ENCODE measurements at regions not wholly inside any gene's neighbourhood (a gene's known extent, or its start where the extent isn't known, plus 50 kb on each side); places are given as distances from the start of the nearest gene placed in this dataset.

DNA sequence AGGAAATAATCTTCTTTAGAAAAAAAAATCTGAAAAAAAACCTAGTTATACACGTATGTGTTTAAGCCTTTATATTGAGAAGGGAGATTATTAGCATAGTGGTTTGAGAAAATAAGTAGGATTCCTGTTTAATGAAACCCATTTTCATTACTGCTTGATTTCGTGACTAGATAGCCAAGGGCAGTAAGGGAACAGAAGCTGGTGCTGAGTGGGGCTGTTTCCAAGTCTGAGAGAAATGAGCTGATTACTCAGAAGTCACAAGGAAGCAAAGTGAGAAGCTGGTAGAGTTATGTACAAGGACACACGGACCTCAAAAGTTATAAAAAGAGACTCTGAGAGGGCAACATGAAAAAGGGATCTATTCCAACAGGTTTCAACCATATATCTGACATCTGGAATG lies 256.5 kb downstream of the TTLL7 start:
- DNase-seq (ENCODE audit: low read depth), result no peak
- H3K4me3 ChIP-seq (ENCODE audit: low read depth, low read length), result no peak overlapping the region
- TF ChIP-seq MYC (IDR thresholded peaks at IDR 0.05; ENCODE audit: low read depth, low read length) (no peak), POLR2A (IDR thresholded peaks at IDR 0.05; ENCODE audit: extremely low read depth, insufficient read length) (no peak)
- TF ChIP-seq, protein P1, sequence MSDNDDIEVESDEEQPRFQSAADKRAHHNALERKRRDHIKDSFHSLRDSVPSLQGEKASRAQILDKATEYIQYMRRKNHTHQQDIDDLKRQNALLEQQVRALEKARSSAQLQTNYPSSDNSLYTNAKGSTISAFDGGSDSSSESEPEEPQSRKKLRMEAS (IDR thresholded peaks at IDR 0.05; ENCODE audit: low read depth, low read length), result no peak
- TF ChIP-seq, protein P2, sequence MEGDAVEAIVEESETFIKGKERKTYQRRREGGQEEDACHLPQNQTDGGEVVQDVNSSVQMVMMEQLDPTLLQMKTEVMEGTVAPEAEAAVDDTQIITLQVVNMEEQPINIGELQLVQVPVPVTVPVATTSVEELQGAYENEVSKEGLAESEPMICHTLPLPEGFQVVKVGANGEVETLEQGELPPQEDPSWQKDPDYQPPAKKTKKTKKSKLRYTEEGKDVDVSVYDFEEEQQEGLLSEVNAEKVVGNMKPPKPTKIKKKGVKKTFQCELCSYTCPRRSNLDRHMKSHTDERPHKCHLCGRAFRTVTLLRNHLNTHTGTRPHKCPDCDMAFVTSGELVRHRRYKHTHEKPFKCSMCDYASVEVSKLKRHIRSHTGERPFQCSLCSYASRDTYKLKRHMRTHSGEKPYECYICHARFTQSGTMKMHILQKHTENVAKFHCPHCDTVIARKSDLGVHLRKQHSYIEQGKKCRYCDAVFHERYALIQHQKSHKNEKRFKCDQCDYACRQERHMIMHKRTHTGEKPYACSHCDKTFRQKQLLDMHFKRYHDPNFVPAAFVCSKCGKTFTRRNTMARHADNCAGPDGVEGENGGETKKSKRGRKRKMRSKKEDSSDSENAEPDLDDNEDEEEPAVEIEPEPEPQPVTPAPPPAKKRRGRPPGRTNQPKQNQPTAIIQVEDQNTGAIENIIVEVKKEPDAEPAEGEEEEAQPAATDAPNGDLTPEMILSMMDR (IDR thresholded peaks at IDR 0.05; ENCODE audit: low read depth, low read length), result no peak

DNA sequence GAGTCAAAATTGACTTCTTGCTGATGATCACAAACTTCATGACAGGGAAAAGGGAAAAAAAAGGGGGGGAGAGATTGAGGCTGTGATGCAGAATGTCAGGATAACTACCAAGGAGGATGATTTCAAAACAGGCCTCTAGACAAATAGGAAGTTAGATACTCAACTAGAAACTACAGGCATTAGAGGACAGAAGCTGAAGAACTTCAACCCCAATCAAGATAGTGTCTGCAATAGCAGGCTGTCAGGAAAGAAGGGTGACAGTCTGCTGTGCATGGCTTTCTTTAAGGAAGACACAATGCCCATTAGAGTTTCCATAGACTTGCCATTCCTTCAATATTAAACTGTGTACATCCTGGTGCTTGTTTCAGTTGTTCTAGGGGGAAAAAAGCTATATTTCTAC lies 257.2 kb downstream of the TTLL7 start:
- no peak overlapping the region for H3K4me3 ChIP-seq (ENCODE audit: low read depth, low read length)
- TF ChIP-seq, protein P2 (IDR thresholded peaks at IDR 0.05; ENCODE audit: low read depth, low read length), result no peak
- no peak for TF ChIP-seq MYC (IDR thresholded peaks at IDR 0.05; ENCODE audit: low read depth, low read length)
- TF ChIP-seq, protein P1 (IDR thresholded peaks at IDR 0.05; ENCODE audit: low read depth, low read length), result no peak
- TF ChIP-seq POLR2A (IDR thresholded peaks at IDR 0.05; ENCODE audit: extremely low read depth, insufficient read length), result no peak
- DNase-seq (ENCODE audit: low read depth), result no peak

DNA sequence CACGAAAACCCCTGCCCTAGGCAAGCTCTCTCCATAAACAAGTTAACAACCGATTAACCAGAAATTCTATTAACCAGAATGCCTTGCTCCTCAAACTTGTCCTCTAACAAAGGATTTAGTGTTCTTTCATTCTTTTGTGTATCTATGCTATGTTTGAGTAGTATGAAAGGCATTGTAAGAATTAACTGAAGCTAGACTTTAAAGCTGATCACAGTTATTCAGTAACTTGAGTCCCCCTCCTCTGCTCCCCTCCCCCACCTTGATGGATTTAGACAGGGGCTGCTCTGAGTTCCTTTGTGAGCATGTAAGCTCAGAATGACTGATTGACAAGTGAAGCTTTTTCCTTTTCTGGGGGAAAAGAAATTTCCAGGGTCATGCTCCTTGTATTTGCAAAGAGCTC lies 257.6 kb downstream of the TTLL7 start:
- H3K4me3 ChIP-seq (ENCODE audit: low read depth, low read length), result no peak overlapping the region
- DNase-seq (ENCODE audit: low read depth), result no peak
- TF ChIP-seq, protein P2 (IDR thresholded peaks at IDR 0.05; ENCODE audit: low read depth, low read length), result no peak
- TF ChIP-seq, protein P1 (IDR thresholded peaks at IDR 0.05; ENCODE audit: low read depth, low read length), result no peak
- no peak for TF ChIP-seq MYC (IDR thresholded peaks at IDR 0.05; ENCODE audit: low read depth, low read length)
- TF ChIP-seq POLR2A (IDR thresholded peaks at IDR 0.05; ENCODE audit: extremely low read depth, insufficient read length), result no peak

DNA sequence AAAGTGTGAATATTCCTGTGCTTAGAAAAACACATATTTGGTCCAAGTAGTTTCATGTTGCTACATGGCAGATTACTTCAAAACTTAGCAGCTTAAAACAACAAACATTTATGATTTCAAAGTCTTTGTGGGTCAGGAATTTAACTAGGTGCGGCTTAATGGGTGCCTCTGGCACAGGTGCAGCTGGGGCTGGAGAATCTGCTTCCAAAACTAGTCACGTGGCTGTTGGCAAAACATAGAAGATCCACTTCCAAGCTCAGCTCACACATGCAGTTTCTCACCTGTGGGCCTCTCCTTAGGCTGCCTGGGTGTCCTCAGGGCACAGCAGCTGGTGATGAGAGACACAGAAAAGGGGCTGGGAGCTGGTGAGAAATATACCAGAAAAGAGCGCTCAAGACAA lies 263.4 kb downstream of the TTLL7 start:
- no peak for DNase-seq (ENCODE audit: low read depth)

DNA sequence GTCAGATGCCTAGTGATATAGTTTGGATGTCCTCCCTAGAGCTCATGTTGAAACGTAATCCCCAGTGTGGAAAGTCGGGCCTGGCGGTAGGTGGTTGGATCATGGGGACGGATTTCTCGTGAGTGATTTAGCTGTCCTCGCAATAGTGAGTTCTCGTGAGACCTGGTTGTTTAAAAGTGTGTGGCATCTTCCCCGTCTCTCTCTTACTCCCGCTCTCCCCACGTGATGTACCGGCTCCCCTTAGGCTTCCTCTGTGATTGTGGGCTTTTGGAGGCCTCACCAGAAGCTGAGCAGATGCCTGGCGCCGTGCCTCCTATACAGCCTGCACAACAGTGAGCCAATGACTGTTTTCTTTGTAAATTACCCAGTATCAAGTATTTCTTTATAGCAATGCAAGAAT lies 264.5 kb downstream of the TTLL7 start:
- TF ChIP-seq, protein P1 (IDR thresholded peaks at IDR 0.05; ENCODE audit: low read depth, low read length), result no peak
- TF ChIP-seq MYC (IDR thresholded peaks at IDR 0.05; ENCODE audit: low read depth, low read length) (no peak), POLR2A (IDR thresholded peaks at IDR 0.05; ENCODE audit: extremely low read depth, insufficient read length) (no peak)
- TF ChIP-seq, protein P2 (IDR thresholded peaks at IDR 0.05; ENCODE audit: low read depth, low read length), result no peak
- no peak overlapping the region for H3K4me3 ChIP-seq (ENCODE audit: low read depth, low read length)

More for the DNA sequence above, 263.4 kb downstream of the TTLL7 start:
- TF ChIP-seq, protein P1 (IDR thresholded peaks at IDR 0.05; ENCODE audit: low read depth, low read length), result no peak
- TF ChIP-seq MYC (IDR thresholded peaks at IDR 0.05; ENCODE audit: low read depth, low read length) (no peak), POLR2A (IDR thresholded peaks at IDR 0.05; ENCODE audit: extremely low read depth, insufficient read length) (no peak)
- TF ChIP-seq, protein P2 (IDR thresholded peaks at IDR 0.05; ENCODE audit: low read depth, low read length), result no peak
- H3K4me3 ChIP-seq (ENCODE audit: low read depth, low read length), result no peak overlapping the region

More for the DNA sequence above, 264.5 kb downstream of the TTLL7 start:
- no peak for DNase-seq (ENCODE audit: low read depth)

Data from NB4 (cell line).